ENCODE measurements at regions not wholly inside any gene's neighbourhood (a gene's known extent, or its start where the extent isn't known, plus 50 kb on each side); places are given as distances from the start of the nearest gene placed in this dataset.
"Not testable (repeated sequence)": the region's sequence is repeated elsewhere in the genome, so short reads cannot be mapped to it uniquely, and the experiment has no call there.

DNA sequence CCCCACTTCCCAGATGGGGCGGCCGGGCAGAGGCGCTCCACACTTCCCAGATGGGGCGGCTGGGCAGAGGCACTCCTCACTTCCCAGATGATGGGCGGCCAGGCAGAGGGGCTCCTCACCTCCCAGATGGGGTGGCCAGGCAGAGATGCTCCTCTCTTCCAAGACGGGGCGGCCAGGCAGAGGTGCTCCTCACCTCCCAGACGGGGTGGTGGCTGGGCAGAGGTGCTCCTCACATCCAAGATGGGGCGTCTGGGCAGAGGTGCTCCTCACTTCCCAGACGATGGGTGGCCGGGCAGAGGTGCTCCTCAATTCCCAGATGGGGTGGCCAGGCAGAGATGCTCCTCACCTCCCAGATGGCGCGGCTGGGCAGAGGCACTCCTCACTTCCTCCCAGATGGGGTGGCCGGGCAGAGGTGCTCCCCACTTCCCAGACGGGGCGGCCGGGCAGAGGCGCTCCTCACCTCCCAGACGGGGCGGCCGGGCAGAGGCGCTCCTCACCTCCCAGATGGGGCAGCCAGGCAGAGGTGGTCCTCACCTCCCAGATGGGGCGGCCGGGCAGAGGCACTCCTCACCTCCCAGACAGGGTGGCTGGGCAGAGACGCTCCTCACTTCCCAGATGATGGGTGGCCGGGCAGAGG, 275.2 kb downstream of the LIPI start:
- not testable (repeated sequence) for TF ChIP-seq CTCF, EZH2, EZH2phosphoT487 (IDR thresholded peaks at IDR 0.05)

All from neural progenitor cell (in vitro differentiated cells).